ENCODE measurements at regions not wholly inside any gene's neighbourhood (a gene's known extent, or its start where the extent isn't known, plus 50 kb on each side); places are given as distances from the start of the nearest gene placed in this dataset.

GRCh38 chr3:76361010-76361409, 575.7 kb upstream of the ZNF717 start:
- TF ChIP-seq POLR2A (IDR thresholded peaks at IDR 0.05; ENCODE audit: low read depth, low read length) (no peak), POLR2AphosphoS5 (IDR thresholded peaks at IDR 0.05; ENCODE audit: low read depth, low read length) (no peak)

All from GM12892 (cell line).